Mesenchymal stem cell (in vitro differentiated cells and primary cell): ENCODE measurements at regions not wholly inside any gene's neighbourhood (a gene's known extent, or its start where the extent isn't known, plus 50 kb on each side); places are given as distances from the start of the nearest gene placed in this dataset.
"Not testable (repeated sequence)": the region's sequence is repeated elsewhere in the genome, so short reads cannot be mapped to it uniquely, and the experiment has no call there.

Experiments used
- DNase-seq: peaks from one replicate; pipeline ENCODE4 v3.0.0-alpha.2; 2013
- H2AFZ ChIP-seq: one replicate; pipeline ENCODE4 v1.6.1; 2013; ENCODE audit warnings: low read depth, mild to moderate bottlenecking, control low read depth, inconsistent platforms, low read length, moderate library complexity
- H2AK5ac ChIP-seq: 2 replicates; pipeline ENCODE4 v1.6.1; 2013; ENCODE audit warnings: low read length, moderate library complexity, mild to moderate bottlenecking, inconsistent platforms; ENCODE audit not compliant: severe bottlenecking
- H2BK120ac ChIP-seq: one replicate; pipeline ENCODE4 v1.6.1; 2013; ENCODE audit warnings: low read depth, mild to moderate bottlenecking, inconsistent platforms, low read length, moderate library complexity
- H2BK12ac ChIP-seq, 2 experiments: one replicate each; pipeline ENCODE4 v1.6.1; 2013; ENCODE audit warnings: inconsistent platforms in 2 of 2, low read length in 2 of 2, mild to moderate bottlenecking in 2 of 2, moderate library complexity in 2 of 2, control low read depth in 1 of 2
- H2BK15ac ChIP-seq: one replicate; pipeline ENCODE4 v1.6.1; 2013; ENCODE audit warnings: mild to moderate bottlenecking, low read depth, inconsistent platforms; ENCODE audit not compliant: poor library complexity, severe bottlenecking
- H2BK5ac ChIP-seq: 2 replicates; pipeline ENCODE4 v1.6.1; 2013; ENCODE audit warnings: low read depth, mild to moderate bottlenecking, low read length, control low read depth, inconsistent platforms; ENCODE audit not compliant: poor library complexity, severe bottlenecking
- H3K14ac ChIP-seq, 2 experiments: one replicate each; pipeline ENCODE4 v1.6.1; 2013; ENCODE audit warnings: inconsistent platforms in 2 of 2, low read length in 2 of 2, control low read depth in 1 of 2, mild to moderate bottlenecking in 1 of 2, moderate library complexity in 1 of 2
- H3K18ac ChIP-seq, 2 experiments: one replicate each; pipeline ENCODE4 v1.6.1; 2013; ENCODE audit warnings: inconsistent platforms in 2 of 2, low read length in 2 of 2, control low read depth in 1 of 2, low read depth in 1 of 2, mild to moderate bottlenecking in 1 of 2
- H3K23ac ChIP-seq, 2 experiments: one replicate each; pipeline ENCODE4 v1.6.1; 2013; ENCODE audit warnings: inconsistent platforms in 2 of 2, low read length in 2 of 2, mild to moderate bottlenecking in 2 of 2, moderate library complexity in 2 of 2, control low read depth in 1 of 2
- H3K27ac ChIP-seq: 2 replicates; pipeline ENCODE4 v1.5.1; 2013; ENCODE audit warnings: mild to moderate bottlenecking, moderate library complexity, low read length, control low read depth, inconsistent platforms; ENCODE audit not compliant: poor library complexity, severe bottlenecking
- H3K27me3 ChIP-seq, 2 experiments: 2 replicates each; pipeline versions ENCODE4 v1.6.1 to v1.7.0; 2013; ENCODE audit warnings: low read length in 2 of 2, mild to moderate bottlenecking in 2 of 2, moderate library complexity in 2 of 2, control low read depth in 1 of 2, inconsistent platforms in 1 of 2; ENCODE audit not compliant: control insufficient read depth in 1 of 2, insufficient read depth in 1 of 2
- H3K36me3 ChIP-seq, 2 experiments: 2 replicates each; pipeline versions ENCODE4 v1.6.1 to v1.7.0; 2013; ENCODE audit warnings: low read length in 2 of 2, control low read depth in 1 of 2, inconsistent platforms in 1 of 2, low read depth in 1 of 2, mild to moderate bottlenecking in 1 of 2; ENCODE audit not compliant: insufficient read depth in 2 of 2, control insufficient read depth in 1 of 2
- H3K4ac ChIP-seq, 2 experiments: one replicate each; pipeline ENCODE4 v1.6.1; 2013; ENCODE audit warnings: inconsistent platforms in 2 of 2, low read length in 2 of 2, mild to moderate bottlenecking in 2 of 2, moderate library complexity in 2 of 2, control low read depth in 1 of 2, low read depth in 1 of 2
- H3K4me1 ChIP-seq: 2 replicates; pipeline ENCODE4 v1.6.1; 2013; ENCODE audit warnings: low read depth, low read length, control low read depth; ENCODE audit not compliant: control insufficient read depth, insufficient read depth
- H3K4me2 ChIP-seq: 2 replicates; pipeline ENCODE4 v1.6.1; 2013; ENCODE audit warnings: low read length, mild to moderate bottlenecking, inconsistent platforms; ENCODE audit not compliant: poor library complexity, severe bottlenecking
- H3K4me3 ChIP-seq, 2 experiments: 2 replicates each; pipeline versions ENCODE4 v1.5.1 to v1.7.0; 2013; ENCODE audit warnings: low read length in 2 of 2, mild to moderate bottlenecking in 2 of 2, control low read depth in 1 of 2, low read depth in 1 of 2; ENCODE audit not compliant: insufficient read depth in 1 of 2
- H3K79me1 ChIP-seq: replicated peaks from 2 replicates; pipeline ENCODE4 v1.6.1; 2013; ENCODE audit warnings: mild to moderate bottlenecking, control low read depth, low read length, inconsistent platforms; ENCODE audit not compliant: poor library complexity, severe bottlenecking
- H3K9ac ChIP-seq: 2 replicates; pipeline ENCODE4 v1.7.0; 2013; ENCODE audit warnings: mild to moderate bottlenecking, low read length, moderate library complexity
- H3K9me3 ChIP-seq: 2 replicates; pipeline ENCODE4 v1.7.0; 2013; ENCODE audit warnings: mild to moderate bottlenecking, low read length; ENCODE audit not compliant: control insufficient read depth
- H4K8ac ChIP-seq: one replicate; pipeline ENCODE4 v1.6.1; 2013; ENCODE audit warnings: inconsistent platforms, mild to moderate bottlenecking, low read length, moderate library complexity
- H4K91ac ChIP-seq: one replicate; pipeline ENCODE4 v1.6.1; 2013; ENCODE audit warnings: mild to moderate bottlenecking, low read length, inconsistent platforms
- WGBS: methylation state at CpG from one replicate; pipeline ENCODE4 v1.1.7; 2013; ENCODE audit warnings: mixed read lengths; 5-methylcytosine and 5-hydroxymethylcytosine counted together

GRCh38 chr6:144634371-144634770, 349.2 kb downstream of the UTRN start:
- Histone ChIP-seq H2BK15ac (no peak overlapping the region), H3K79me1 (peaks cover 17% of the 10 kb centered on the region), H3K27ac (no peak overlapping the region), H3K23ac (no peak overlapping the region), H2BK12ac (no peak overlapping the region), H3K27me3 (no peaks in the 10 kb centered on the region), H3K14ac (no peak overlapping the region), H2AFZ (no peak overlapping the region), H3K4ac (no peak overlapping the region), H4K8ac (no peak overlapping the region), H3K4me3 (no peak overlapping the region), H2BK120ac (no peak overlapping the region), H2BK5ac (no peak overlapping the region), H2AK5ac (no peak overlapping the region), H3K9me3 (no peaks in the 10 kb centered on the region), H3K4me1 (no peaks in the 10 kb centered on the region), H3K4me2 (no peak overlapping the region), H3K36me3 (no peaks in the 10 kb centered on the region), H3K9ac (no peak overlapping the region), H3K18ac (no peak overlapping the region), H4K91ac (no peak overlapping the region)
- no peak for DNase-seq
- 93% methylated on average over 3 of the region's 4 CpGs for WGBS

GRCh38 chr6:144635051-144635450, 349.9 kb downstream of the UTRN start:
- WGBS, result 96% methylated on average over 3 of the region's 3 CpGs
- H3K27me3 ChIP-seq, result no peaks in the 10 kb centered on the region
- H3K9me3 ChIP-seq, result no peaks in the 10 kb centered on the region
- H4K8ac ChIP-seq, result no peak overlapping the region
- no peak overlapping the region for H2AFZ ChIP-seq
- H3K14ac ChIP-seq, result no peak overlapping the region
- H2BK15ac ChIP-seq, result no peak overlapping the region
- H2BK12ac ChIP-seq, result no peak overlapping the region
- DNase-seq, result no peak
- H3K18ac ChIP-seq, result no peak overlapping the region
- no peak overlapping the region for H3K4me3 ChIP-seq
- H2BK120ac ChIP-seq, result no peak overlapping the region
- H3K4me1 ChIP-seq, result no peaks in the 10 kb centered on the region
- H3K79me1 ChIP-seq, result peaks cover 20% of the 10 kb centered on the region
- no peak overlapping the region for H3K23ac ChIP-seq
- H3K36me3 ChIP-seq, result no peaks in the 10 kb centered on the region
- H3K4ac ChIP-seq, result no peak overlapping the region
- no peak overlapping the region for H2BK5ac ChIP-seq
- no peak overlapping the region for H2AK5ac ChIP-seq
- no peak overlapping the region for H3K4me2 ChIP-seq
- no peak overlapping the region for H3K9ac ChIP-seq
- no peak overlapping the region for H3K27ac ChIP-seq
- no peak overlapping the region for H4K91ac ChIP-seq

- not testable (repeated sequence) for H3K4me3 ChIP-seq, H2BK120ac ChIP-seq, H3K4me1 ChIP-seq, H4K91ac ChIP-seq, H2BK15ac ChIP-seq, H3K4me2 ChIP-seq, H3K9me3 ChIP-seq, H3K4ac ChIP-seq, H3K36me3 ChIP-seq, H3K23ac ChIP-seq, H3K14ac ChIP-seq, H3K27me3 ChIP-seq, DNase-seq, H2AFZ ChIP-seq, H2BK5ac ChIP-seq, H3K18ac ChIP-seq, H4K8ac ChIP-seq, H3K27ac ChIP-seq, H3K9ac ChIP-seq, H2BK12ac ChIP-seq, H2AK5ac ChIP-seq
- WGBS, result no CpG with 5 or more reads among the region's 3 CpGs
- H3K79me1 ChIP-seq, result peaks cover 18% of the 10 kb centered on the region
These were observed 350.9 kb downstream of the UTRN start for GRCh38 chr6:144636025-144636424.

GRCh38 chr6:144637541-144637940, 352.4 kb downstream of the UTRN start:
- no peak overlapping the region for H4K8ac ChIP-seq
- no peak overlapping the region for H3K4me2 ChIP-seq
- no peak overlapping the region for H2AFZ ChIP-seq
- no peak overlapping the region for H3K27ac ChIP-seq
- H3K9me3 ChIP-seq, result no peaks in the 10 kb centered on the region
- DNase-seq, result no peak
- H3K4ac ChIP-seq, result no peak overlapping the region
- H2BK120ac ChIP-seq, result no peak overlapping the region
- H3K23ac ChIP-seq, result no peak overlapping the region
- no peak overlapping the region for H2BK15ac ChIP-seq
- WGBS, result 100% methylated on average over 3 of the region's 4 CpGs
- H3K9ac ChIP-seq, result no peak overlapping the region
- H2BK5ac ChIP-seq, result no peak overlapping the region
- no peaks in the 10 kb centered on the region for H3K4me1 ChIP-seq
- no peak overlapping the region for H3K18ac ChIP-seq
- H3K4me3 ChIP-seq, result no peak overlapping the region
- H3K27me3 ChIP-seq, result no peaks in the 10 kb centered on the region
- peaks cover 22% of the 10 kb centered on the region for H3K79me1 ChIP-seq
- no peaks in the 10 kb centered on the region for H3K36me3 ChIP-seq
- no peak overlapping the region for H4K91ac ChIP-seq
- no peak overlapping the region for H2BK12ac ChIP-seq
- H3K14ac ChIP-seq, result no peak overlapping the region
- no peak overlapping the region for H2AK5ac ChIP-seq
